ENCODE measurements at regions not wholly inside any gene's neighbourhood (a gene's known extent, or its start where the extent isn't known, plus 50 kb on each side); places are given as distances from the start of the nearest gene placed in this dataset.

GRCh38 chr5:68644971-68645370 is 429.4 kb downstream of the PIK3R1 start:
- H3K4me3 ChIP-seq (replicated peaks; ENCODE audit: low read depth, low read length): no peak overlapping the region
- no peak for DNase-seq (ENCODE audit: extremely low read depth, low read depth)
- TF ChIP-seq CTCF (IDR thresholded peaks at IDR 0.05; ENCODE audit: low read depth, low read length, missing control alignments): no peak

- no peak overlapping the region for H3K4me3 ChIP-seq (replicated peaks; ENCODE audit: low read depth, low read length)
- TF ChIP-seq CTCF (IDR thresholded peaks at IDR 0.05; ENCODE audit: low read depth, low read length, missing control alignments): no peak
- DNase-seq (ENCODE audit: extremely low read depth, low read depth): no peak
These were observed 430.6 kb downstream of the PIK3R1 start for GRCh38 chr5:68646144-68646543.

- no peak for DNase-seq (ENCODE audit: extremely low read depth, low read depth)
- no peak for TF ChIP-seq CTCF (IDR thresholded peaks at IDR 0.05; ENCODE audit: low read depth, low read length, missing control alignments)
- no peak overlapping the region for H3K4me3 ChIP-seq (replicated peaks; ENCODE audit: low read depth, low read length)
These were observed 432.2 kb downstream of the PIK3R1 start for GRCh38 chr5:68647743-68648142.

GRCh38 chr5:68648944-68649857 is 433.6 kb downstream of the PIK3R1 start:
- no peak for TF ChIP-seq CTCF (IDR thresholded peaks at IDR 0.05; ENCODE audit: low read depth, low read length, missing control alignments)
- DNase-seq (ENCODE audit: extremely low read depth, low read depth): no peak
- H3K4me3 ChIP-seq (replicated peaks; ENCODE audit: low read depth, low read length): no peak overlapping the region

GRCh38 chr5:68652534-68652965 is 437.0 kb downstream of the PIK3R1 start:
- no peak for TF ChIP-seq CTCF (IDR thresholded peaks at IDR 0.05; ENCODE audit: low read depth, low read length, missing control alignments)
- DNase-seq (ENCODE audit: extremely low read depth, low read depth): no peak
- no peak overlapping the region for H3K4me3 ChIP-seq (replicated peaks; ENCODE audit: low read depth, low read length)

- H3K4me3 ChIP-seq (replicated peaks; ENCODE audit: low read depth, low read length): no peak overlapping the region
- DNase-seq (ENCODE audit: extremely low read depth, low read depth): no peak
- TF ChIP-seq CTCF (IDR thresholded peaks at IDR 0.05; ENCODE audit: low read depth, low read length, missing control alignments): no peak
These were observed 437.9 kb downstream of the PIK3R1 start for GRCh38 chr5:68653471-68653870.

Data from HFF-Myc (cell line).